ENCODE measurements at regions not wholly inside any gene's neighbourhood (a gene's known extent, or its start where the extent isn't known, plus 50 kb on each side); places are given as distances from the start of the nearest gene placed in this dataset.

DNA sequence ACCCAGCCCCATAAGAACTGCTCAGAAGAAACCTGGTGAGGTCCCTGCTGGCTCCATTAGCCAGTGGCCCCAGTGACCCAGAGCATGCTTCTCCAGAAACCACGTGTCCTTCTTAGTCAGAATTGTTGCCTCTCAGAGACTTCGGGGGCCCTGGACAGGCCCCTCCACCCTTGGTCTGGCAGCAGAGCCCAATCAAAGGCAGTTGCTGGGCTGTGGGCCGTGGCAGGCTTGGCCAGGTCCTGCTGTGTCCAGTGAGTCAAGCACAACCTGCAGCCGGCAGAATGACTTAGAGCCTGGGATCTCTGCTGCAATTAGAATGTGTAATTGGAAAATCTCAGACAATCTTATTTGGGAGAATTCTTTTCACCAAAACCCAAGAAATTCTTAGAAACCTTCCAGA is 502.0 kb upstream of the KLF4 start:
- TF ChIP-seq, protein P1, sequence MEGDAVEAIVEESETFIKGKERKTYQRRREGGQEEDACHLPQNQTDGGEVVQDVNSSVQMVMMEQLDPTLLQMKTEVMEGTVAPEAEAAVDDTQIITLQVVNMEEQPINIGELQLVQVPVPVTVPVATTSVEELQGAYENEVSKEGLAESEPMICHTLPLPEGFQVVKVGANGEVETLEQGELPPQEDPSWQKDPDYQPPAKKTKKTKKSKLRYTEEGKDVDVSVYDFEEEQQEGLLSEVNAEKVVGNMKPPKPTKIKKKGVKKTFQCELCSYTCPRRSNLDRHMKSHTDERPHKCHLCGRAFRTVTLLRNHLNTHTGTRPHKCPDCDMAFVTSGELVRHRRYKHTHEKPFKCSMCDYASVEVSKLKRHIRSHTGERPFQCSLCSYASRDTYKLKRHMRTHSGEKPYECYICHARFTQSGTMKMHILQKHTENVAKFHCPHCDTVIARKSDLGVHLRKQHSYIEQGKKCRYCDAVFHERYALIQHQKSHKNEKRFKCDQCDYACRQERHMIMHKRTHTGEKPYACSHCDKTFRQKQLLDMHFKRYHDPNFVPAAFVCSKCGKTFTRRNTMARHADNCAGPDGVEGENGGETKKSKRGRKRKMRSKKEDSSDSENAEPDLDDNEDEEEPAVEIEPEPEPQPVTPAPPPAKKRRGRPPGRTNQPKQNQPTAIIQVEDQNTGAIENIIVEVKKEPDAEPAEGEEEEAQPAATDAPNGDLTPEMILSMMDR (conservative IDR thresholded peaks at IDR 0.05 in 1 of 2, IDR thresholded peaks at IDR 0.05 in 1 of 2; ENCODE audit: extremely low read depth in 1 of 2, insufficient read depth in 1 of 2, low read depth in 1 of 2, low read length in 2 of 2): no peak
- no peak for TF ChIP-seq EZH2 (IDR thresholded peaks at IDR 0.05; ENCODE audit: borderline replicate concordance, low read length)
